GM21390 (cell line): ENCODE measurements at regions not wholly inside any gene's neighbourhood (a gene's known extent, or its start where the extent isn't known, plus 50 kb on each side); places are given as distances from the start of the nearest gene placed in this dataset.

ENCODE experiments used
- ATAC-seq: cut with Tn5 transposase; IDR thresholded peaks from one replicate; pipeline ENCODE4 v1.9.1; 2021; ENCODE audit not compliant: unreplicated experiment

DNA sequence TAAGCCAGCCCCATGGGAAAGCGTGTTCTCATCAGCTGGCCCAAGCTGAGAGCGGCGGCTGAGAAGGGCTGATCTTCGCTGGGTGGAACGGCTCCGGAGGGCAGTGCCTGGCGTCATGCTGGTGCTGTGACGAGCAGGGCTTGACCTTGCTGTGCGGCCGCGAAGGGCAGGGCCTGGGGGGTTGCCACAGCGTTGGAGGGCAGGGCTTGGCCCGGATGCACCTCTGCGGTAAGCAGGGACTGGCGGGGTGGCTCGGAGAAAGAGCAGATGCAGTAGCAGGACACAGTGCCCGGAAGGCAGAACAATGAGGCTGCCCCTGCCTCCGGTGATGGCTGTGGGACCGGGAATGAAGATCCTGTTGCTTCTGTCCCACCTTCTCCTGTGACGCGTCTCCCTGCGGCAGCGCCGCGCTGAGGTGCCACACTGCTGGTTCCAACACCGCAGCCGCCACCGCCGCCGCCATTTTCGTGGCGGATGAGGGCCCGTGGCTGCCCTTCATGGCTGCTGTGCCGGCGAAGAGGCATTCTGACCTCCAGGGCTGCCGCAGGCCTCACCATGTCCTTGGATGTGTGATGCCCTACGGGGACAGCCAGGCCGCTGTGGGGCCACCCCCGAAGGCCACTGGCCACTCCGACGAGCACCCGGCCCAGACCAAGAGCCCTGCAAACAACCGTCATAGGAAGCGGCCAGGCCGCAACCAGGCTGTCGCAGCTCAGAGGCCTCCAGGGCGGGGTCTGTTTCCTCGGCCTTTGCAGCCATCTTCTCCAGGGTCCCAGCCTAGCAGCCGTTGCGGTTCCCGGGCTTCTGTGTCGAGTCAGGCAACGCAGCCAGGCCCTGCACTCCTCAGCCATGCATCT lies 890.5 kb upstream of the CTNND2 start:
- no peak for ATAC-seq

DNA sequence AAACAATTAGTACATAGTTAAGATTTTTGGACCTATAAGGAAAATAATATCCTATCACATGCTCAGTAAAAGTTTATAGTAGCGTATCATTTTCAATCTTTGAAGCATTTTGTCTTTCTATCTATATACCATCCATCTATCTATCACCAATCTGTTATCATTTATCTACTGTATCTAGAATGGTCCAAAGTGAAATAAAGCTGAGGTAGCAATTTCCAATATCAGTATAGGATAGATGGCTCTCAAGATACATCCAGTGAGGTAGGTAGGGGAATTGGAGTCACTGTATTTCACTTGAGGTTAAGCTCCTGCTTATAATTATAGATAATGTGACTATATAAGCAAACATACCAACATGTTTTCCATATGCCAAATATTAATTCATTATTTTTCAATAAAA lies 889.1 kb upstream of the CTNND2 start:
- no peak for ATAC-seq

DNA sequence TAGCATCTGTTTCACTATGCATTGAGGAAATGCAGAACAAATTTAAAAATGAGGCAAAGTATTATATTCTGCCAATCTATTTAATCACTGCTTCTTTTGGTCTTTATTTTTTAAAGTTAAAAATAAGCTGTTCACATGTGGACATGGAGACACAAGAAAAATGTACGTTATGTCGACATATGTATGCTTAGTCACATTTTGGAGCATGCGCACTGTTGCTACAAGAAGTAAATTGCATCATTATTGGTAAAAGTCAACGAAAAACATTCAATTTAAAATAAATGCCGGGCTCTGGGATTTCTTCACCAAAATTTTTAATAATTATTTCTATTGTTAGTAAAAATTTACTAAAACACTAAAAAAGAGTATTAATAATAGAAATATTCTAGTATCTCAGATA lies 876.3 kb upstream of the CTNND2 start:
- no peak for ATAC-seq

DNA sequence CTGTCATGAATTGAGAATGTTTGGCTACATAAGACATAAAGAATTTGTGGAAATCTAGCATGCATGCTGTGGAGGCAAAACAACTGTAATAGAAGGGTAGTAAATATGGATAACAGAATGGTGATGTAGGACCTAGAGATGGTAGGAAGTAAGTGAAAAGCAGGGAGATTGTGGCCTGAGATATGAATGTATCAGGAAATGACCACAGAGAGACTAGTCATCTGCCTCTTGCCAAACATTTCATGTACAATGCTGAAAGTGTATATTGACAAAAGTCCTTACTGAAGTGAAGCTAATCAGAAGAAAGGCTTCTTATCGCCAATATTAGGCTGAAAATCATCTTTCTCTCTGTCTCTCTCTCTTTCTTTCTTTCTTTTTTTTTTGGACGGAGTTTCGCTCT lies 873.1 kb upstream of the CTNND2 start:
- ATAC-seq = no peak

DNA sequence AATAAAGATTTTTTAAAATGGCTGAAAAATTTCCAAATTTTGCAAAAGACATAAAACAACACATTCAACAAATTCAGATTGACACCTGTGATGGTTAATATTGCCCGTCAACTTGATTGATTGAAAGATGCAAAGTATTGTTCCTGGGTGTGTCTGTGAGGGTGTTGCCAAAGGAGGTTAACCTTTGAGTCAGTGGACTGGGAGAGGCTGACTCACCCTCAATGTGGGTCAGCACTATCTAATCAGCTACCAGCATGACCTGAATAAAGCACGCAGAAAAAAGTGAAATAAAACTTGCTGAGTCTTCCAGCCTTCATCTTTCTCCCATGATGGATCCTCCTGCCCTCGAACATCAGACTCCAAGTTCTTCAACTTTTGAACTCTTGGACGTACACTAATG lies 868.0 kb upstream of the CTNND2 start:
- no peak for ATAC-seq

DNA sequence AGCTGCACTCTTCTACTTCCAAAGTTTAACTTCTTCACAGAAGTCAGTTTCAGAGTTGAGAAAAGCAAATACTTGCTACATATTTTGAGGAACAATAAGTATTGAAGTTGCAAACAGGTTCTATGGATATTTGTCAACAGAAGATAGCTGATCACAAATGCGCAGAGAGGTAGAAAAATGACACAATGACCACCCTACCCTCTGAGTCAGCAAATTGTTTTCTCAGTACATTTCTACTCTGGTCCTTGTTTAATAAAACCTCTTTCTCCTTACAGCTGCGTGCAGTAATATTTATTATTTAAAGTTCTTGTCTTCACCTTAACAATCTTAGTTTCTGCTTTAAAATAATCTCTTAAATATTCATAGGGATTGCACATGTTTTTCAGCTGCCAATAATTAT lies 855.1 kb upstream of the CTNND2 start:
- ATAC-seq = no peak

DNA sequence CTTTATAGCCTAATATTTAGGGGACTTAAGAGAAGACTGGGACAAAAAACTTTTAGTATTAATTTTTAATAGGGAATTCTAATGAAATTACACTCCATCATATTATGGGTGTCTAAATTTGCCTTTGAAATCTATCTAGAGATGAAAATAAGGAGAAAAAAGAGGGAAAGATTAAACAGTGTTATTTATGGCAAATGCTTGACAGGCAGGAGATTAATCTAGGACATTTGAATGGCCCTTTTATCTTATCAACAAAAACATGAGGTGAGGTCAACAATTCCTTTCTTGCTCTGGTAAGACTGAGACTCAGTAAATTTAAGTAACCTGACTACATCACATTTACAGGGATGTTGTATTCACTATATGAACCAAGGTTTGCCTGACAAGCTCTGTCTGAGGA lies 852.8 kb upstream of the CTNND2 start:
- ATAC-seq = no peak

DNA sequence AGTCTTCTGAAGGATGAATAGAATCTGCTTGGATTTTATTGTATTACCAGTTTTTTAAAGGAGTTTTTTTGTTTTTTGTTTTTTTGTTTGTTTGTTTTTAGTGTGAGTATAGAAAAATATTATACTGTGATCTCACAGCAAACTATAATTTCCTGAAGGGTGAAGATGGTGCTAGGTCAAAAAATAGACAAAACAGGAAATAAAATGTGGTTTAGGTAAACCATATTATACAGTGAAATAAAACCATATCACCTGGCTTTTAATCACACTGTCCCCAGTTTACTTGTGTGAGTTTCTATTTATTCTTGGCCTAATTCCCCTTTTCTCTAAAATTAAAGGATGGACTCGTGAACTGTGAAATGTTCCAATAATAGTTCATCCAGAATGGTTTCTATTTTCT lies 841.3 kb upstream of the CTNND2 start:
- ATAC-seq = no peak

DNA sequence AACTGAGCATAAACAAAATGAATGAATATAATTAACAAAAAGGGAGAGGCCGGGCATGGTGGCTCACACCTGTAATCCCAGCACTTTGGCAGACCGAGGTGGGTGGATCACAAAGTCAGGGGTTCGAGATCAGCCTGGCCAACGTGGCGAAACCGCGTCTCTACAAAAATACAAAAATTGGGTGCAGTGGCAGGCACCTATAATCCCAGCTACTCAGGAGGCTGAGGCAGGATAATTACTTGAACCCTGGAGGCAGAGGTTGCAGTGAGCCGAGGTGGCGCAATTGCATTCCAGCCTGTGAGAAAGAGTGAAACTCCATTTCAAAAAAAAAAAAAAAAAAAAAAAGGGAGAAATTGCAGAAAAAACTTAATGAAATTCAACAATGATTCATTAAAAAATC lies 839.3 kb upstream of the CTNND2 start:
- ATAC-seq = no peak

DNA sequence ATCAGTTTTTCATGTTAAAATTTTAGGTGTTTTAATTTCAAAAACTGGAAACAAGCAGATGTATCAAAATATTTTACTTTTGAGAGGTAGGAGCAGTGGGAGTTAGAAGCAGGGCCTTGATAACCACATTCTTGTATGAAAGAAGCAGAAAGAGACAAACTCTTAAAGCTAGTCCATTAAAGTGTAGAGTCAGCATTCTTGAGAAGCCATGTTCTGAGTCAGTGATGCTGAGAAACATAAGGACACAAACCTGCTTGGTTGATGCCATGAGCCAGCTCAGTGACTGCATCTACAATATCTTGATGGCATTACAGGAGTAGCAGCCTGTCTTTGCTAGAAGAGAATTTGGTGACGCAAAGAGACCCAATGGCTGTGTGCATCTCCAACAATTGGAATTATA lies 826.1 kb upstream of the CTNND2 start:
- ATAC-seq = no peak

DNA sequence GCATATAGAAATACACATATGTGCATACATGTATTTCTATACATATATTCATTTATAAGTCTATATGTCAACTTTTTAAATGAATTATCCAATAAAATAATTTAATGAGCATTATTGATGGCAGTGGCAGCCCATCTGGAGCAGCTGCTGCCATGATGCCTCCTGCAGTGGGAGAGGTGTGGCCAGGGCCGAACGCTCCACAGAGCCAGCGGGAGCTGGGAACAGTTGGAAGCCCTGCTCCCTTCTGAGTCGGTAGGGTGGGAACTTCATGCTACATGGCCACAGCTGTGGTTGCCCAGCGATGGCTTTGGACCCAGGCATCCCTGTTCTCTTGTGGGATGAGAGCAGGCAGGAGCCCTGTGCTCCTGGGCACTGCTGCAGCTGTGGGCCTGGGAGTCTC lies 812.4 kb upstream of the CTNND2 start:
- ATAC-seq = no peak

DNA sequence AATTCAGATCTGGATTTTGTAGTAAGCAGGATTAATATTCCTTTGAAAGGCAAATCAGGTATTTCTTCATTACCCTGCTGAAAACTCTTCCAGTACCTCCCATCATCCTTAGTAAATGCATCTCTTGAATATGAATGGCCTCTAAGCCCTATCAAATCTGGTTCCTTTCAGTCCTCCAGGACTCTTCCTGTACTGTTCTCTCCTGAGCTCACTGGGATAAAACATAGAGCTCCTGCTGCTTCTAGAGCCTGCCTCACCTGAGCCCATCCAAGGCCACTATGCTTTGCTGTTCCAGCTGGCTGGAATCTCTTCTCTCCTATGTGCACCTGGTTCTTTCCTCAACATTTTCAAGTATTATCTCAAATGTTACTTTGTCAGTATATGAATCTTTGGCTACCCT lies 803.3 kb upstream of the CTNND2 start:
- ATAC-seq = no peak

DNA sequence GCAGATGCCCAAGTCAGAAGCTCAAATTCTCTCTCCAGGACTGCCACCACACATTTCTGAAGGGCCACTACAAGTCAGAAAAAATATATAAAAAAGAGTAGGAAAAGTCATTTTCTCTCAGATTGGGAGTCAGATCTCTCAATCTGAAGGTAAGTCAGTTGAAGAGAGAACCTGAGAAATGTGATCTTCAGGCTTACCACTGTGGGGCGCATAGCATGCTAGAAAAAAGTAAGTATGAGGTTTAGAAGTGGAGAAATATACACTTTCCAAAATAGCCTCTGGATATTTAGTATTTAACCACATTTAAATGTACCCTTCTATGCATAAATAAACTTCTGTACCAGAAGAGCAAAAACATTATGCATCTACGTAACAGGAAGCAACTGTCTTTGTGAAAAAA lies 800.7 kb upstream of the CTNND2 start:
- ATAC-seq = no peak

DNA sequence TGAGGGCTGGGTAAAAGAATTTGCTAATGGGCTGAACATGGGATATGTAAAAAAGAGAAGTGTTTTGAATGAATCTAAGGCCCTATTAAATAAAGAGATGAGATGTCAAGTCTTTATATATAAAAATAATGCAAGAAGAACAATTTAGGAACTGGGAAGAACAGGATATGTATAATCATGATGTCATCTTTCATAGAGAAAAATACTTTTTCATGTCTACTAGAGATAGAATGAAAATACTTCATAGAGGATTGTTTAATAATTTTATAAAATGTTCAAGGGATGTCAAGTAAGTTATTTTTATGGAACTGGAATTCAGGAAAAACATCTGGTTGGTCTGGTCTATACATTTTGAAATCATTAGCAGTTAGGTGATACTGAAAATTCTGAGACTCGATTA lies 799.0 kb upstream of the CTNND2 start:
- no peak for ATAC-seq

DNA sequence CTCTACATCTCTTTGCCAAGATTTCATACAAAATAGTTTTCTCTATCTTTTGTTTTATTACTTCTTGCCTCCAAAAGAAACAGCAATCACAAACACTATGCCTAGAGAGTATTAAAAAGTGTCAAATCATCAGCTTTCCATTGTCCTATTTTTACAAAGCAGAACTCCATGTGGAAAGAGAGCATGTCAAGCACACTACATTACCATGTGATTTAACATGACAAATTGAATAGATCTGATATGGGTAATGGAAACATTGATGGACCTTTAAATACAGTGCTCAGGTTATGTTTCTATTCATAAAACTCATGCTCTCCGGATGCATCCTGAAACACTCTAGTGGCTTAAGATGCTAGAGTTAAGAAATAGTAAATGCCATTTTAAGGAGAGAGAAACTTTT lies 791.4 kb upstream of the CTNND2 start:
- ATAC-seq = no peak

DNA sequence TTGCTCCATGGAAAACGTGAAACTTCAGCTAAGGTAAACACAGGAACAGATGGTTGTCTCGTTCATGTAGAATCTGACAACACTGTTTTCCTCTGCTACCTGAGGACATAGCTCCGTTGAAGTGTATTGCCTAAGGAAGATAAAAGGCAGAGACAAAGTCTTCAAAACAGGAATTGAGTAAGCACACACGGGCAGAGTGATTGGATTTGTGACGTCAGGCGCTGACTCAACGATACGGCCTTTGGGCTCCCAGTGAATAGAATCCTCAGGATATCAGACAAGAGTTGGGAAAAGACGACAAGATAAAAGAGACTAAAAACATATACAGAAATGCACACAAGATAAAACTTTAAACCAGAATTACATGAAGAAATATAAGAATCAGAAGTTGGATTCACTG lies 787.1 kb upstream of the CTNND2 start:
- no peak for ATAC-seq

DNA sequence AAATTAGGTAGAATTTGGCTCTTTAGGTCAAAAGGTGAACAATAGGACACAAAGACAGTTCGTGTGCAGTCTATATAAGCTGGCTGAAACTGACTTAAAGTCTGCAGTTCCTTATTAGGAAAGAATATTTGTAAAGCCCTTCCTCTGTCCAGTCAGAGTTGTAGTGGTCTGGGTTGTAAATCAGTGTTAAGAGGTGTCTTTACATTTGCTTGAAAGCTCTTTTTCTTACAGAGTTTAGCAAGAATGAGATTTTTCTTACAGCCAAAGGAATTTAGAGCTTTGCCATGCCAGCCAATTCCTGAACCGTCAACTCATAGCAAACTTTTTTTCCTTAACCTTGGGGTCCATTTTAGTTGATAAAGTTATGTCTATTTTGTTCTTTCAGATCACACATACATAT lies 786.1 kb upstream of the CTNND2 start:
- no peak for ATAC-seq

DNA sequence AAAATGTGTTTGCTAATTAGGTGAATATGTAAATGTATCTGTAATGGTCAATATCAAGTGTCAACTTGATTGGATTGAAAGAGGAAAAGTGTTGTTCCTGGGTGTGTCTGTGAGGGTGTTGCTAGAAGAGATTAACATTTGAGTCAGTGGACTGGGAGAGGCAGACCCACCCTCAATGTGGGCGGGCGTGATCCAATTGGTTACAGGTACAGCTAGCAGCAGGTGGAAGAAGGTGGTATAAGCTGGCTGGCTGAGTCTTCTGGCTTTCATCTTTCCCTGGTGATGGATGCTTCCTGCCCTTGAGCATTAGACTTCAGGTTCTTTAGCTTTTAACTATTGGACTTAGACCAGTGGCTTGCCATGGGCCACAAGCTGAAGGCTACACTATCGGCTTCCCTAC lies 779.0 kb upstream of the CTNND2 start:
- ATAC-seq = no peak

DNA sequence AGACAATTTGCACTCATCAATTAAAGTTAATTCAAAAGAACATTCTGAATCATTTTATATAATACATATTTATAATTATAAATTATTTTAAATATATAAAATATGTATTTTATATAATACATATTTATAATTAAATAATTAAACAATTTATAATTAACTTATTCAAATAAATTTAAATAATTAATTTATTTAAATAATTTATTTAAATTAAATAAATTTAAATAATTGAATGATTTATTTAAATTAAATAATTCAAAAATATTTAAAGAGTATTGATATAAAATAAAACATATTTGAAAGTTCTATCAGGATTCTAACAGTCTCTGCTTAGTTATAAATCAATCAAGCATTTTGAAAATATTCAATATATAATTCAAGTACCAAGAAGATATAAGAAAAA lies 775.5 kb upstream of the CTNND2 start:
- no peak for ATAC-seq

DNA sequence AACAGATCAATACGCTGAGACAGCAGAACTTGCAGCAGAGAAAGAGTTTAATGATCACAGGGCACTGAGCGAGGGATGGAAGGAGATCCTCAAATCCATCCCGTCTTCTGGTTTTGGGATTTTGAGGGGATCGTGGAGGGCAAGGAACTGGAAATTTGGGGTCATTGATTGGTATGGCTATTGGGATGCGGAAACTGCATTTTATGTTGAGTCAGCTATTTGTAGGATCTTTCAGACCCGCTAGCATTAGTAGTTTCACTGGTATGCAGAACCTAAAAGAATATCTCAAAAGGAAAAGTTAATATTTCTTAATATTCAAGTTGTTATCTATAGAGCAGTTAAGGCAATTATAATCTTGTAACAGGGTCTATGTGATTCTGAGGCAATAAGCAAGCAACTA lies 771.7 kb upstream of the CTNND2 start:
- no peak for ATAC-seq

DNA sequence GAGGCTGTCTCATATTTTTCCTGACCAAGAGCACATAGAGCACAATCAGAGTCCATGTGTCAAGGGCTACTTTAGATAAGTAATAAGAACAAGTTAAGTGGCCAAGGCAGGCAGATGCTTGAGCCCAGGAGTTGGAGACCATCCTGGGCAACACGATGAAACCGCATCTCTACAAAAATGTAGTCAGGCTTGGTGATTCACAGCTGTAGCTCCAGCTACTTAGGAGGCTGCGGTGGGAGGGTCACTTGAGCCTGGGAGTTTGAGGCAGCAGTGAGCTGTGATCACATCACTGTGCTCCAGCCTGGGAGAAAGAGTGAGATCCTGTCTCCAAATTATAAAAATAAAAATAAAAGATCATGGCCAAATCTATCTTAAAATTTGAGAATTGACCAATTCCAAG lies 767.9 kb upstream of the CTNND2 start:
- no peak for ATAC-seq

DNA sequence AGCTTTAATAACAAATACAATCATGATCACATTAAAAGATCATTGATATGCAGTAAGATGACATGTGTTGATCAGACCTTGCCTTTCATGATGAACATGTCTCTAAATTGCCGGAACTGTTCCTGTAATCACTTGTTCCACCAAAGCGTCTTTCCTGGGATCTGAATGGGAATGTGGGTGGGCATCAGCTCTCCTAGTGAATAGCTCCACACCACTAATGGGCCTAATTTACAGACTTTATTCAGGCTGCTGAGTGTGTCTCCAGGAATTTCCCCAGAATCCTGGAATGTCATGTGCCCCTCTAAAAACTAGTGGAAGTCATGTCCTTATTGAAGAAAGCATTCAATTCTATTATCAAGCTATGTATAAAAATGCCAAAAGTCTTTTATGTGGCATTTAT lies 765.1 kb upstream of the CTNND2 start:
- ATAC-seq = no peak

DNA sequence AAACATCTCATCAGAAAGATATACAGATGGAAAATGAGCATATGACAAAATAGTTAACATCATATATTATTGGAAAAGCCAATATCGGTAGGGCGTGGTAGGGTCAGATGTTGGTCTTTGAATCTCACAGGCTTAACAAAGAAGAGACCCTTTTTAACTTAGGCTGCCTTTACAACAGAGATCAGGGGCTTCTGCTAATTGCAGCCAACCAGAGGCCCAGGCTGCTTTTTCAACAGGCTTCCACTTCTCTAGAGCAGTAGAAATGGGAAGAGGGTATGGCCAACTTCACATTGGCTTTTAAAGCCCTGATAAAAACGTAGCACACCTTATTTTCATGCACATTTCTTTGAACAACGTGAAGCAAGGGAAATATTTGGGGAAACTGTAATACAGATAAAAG lies 764.3 kb upstream of the CTNND2 start:
- ATAC-seq = no peak
